ENCODE measurements at regions not wholly inside any gene's neighbourhood (a gene's known extent, or its start where the extent isn't known, plus 50 kb on each side); places are given as distances from the start of the nearest gene placed in this dataset.

DNA sequence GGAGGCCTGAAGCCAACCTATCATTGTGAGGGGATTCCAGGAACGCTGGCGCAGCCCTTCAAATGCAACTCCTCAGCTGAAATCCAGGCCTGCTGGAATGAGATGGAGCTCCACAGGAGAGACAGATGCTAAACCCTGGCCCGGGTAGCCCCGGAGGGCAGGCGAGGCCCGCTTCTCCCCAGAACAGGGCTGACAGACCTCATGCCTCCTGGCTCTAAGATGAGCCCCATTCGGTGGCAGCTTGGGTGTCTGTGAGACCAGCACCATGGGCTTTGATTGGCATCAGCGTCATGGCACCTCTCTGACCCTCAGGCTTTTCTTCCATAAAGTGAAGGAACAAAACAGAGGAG is 382.2 kb downstream of the BCL11B start:
- DNase-seq (ENCODE audit: low read depth) = no peak

DNA sequence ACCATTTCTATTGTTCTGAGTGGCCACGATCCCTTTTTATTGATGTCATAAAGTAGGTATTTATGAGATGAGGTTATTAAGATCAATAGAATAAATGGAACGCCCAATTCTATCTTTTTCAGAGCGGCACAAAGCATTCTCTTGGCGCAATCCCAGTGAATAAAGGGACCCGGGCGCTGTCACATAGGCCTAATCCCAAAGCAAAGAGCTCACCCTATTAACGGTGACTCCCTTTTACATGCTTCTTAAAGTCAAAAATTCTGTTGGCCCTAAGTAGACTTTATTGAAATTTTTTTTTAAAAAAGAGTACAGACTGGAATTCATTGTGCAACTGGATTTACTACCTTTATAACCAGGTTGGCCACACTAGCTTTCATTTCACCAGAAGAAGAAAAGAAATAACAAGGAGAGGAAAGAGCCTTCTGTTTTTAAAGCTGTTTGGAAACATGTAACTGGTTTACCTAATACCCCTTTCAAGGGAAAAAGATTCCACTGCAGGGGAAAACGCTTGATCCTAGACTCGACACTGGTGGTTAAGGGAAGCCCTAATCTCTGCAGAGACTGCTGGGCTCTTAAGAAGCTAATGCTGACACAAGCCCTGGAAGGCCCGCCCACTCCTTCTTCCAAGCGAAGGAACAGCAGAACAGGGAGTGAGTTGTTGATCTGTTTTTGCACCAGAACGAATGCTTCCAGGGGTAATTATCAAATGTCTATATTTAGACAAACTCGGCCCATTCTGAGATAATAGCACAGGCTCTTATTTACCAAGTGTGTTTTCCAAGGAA is 381.2 kb downstream of the BCL11B start:
- no peak for DNase-seq (ENCODE audit: low read depth)

DNA sequence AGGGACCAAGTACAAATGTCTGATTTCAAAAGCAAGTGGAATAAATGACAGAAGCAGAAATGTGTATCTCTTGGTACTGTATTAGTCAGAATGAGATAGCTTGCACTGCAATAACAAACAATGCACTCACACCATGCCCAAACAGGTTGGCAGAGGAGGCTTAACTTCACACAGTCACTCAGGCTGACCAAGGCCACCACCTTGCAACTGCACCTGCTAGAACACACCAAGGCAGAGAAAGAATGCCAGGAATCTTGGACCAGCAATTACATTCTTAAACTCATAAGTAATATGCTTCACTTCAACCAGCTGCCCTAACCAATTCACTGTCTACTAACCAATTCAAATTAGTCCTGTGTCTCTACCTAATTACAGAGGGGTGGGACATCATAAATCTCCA is 378.3 kb downstream of the BCL11B start:
- DNase-seq (ENCODE audit: low read depth) = no peak

DNA sequence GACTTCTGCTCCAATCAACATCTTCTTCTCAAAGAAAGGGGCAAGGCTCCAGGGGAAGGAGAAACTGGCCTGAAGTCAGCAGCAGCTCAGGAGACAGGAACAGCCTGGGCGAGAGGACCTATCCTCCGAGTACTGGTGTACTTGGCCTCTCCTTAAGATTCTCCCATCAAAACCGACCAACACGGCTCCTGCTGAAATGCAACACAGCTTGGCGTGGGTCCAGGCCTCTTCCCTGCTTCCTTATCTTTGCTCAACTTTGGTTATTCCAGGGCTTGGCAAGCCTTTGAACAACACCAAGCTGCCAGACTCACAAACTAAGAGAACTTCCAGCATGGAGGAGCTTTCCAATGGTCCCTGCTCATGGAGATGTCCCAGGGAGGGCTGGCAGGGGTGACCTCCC is 377.4 kb downstream of the BCL11B start:
- DNase-seq (ENCODE audit: low read depth) = no peak

DNA sequence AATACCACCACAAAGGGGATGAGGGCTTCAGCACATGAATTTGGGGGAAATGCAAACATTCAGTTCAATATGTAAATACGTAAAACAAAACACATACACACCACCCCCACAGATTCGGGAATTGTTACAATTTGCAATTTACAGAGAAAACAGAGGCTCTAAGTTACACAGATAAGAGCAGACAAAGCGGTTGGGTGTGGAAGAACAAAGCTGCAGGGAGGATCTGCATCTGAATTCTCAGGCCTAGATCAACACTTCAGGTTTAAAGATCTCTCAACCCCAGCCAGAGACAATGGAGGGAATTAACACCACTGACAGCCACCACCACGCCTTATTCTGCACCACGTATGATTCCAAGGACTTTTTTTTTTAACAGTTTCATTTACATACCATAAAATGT is 375.5 kb downstream of the BCL11B start:
- no peak for DNase-seq (ENCODE audit: low read depth)

DNA sequence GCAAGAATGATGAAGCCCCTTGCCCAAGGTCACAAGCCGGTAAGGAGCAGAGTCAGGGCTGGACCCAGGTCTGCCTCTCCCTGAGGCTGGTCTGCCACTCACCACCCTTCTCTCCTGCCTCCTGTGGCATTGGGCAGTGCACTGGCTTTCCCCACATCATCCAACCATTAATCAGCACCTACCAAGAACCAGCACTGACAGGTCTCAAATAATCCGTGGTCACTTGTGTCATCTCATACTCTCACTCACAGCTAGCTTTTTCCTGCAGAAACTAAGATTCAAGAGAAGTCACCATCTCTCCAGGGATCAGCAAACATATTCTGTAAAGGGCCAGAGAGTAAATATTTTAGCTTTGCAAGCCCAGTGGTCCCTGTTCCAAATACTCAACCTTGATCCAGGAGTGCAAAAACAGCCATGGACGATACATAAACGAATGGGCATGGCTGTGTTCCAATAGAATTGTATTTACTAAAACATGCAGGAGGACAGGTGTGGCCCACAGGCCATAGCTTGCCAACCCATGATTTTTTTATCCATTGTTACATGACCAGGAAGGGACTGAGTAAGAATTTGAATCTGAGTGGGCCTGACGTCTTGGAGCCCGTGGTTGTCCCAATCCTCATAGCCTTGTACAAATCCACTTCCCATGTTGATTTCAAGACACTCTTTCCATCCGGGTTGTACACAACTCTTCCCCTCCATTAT is 374.2 kb downstream of the BCL11B start:
- no peak for DNase-seq (ENCODE audit: low read depth)

DNA sequence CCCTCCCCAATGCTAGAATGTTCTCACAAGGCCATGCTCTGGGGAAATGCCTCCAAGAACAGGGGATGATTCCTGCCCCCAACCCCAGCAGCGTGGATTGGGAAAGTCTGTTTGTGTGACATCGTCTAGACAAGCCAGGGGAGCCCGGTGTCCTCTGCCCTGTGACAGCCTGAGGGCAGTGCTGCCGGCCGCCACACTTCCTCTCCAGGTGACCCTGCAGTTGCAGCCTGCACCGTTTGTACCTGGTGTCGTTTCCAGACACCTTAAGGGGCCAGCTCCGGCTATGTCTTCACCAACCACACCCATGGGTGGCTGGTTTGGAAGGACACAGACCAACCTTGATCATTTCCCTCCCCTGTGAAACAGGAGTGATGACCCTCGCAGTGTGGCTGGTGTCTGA is 372.6 kb downstream of the BCL11B start:
- no peak for DNase-seq (ENCODE audit: low read depth)

DNA sequence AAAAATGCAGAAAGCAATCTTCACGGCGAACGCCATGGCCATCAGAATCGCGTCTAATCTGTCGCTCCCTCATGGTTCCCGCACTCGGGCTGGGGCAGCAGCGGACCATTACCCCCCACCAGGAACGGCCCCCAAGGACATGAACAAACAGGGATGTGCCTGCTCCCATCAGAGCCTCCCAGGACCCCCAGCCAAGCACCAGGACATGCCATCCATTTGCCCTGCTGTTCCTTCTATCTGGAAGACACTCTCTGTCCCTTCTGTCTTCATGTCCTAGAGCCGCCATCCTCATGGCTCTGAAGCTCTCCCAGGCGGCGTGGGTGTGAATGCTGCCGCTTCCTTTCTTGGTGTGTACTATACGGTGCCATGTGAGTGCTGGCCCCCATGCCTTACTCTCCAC is 371.8 kb downstream of the BCL11B start:
- DNase-seq (ENCODE audit: low read depth) = no peak

DNA sequence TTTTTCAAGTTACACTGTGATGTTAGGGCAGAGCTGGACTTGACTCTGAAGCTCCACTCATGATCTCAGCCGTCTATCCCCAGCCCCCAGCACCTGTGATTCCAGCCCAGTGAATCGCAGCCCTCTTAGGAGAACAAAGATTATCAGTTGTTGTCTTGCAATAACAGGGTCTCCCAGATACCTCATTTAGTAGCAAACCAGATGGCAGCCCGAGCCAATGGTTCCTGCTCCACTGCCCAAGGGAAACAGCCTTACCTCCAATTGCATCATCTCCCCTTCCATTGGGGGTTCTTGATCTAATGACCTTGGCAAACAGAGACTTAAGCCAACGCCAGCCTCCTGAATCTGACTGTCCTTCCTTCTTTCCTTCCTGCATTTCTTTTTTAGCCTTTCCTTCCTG is 371.2 kb downstream of the BCL11B start:
- no peak for DNase-seq (ENCODE audit: low read depth)

DNA sequence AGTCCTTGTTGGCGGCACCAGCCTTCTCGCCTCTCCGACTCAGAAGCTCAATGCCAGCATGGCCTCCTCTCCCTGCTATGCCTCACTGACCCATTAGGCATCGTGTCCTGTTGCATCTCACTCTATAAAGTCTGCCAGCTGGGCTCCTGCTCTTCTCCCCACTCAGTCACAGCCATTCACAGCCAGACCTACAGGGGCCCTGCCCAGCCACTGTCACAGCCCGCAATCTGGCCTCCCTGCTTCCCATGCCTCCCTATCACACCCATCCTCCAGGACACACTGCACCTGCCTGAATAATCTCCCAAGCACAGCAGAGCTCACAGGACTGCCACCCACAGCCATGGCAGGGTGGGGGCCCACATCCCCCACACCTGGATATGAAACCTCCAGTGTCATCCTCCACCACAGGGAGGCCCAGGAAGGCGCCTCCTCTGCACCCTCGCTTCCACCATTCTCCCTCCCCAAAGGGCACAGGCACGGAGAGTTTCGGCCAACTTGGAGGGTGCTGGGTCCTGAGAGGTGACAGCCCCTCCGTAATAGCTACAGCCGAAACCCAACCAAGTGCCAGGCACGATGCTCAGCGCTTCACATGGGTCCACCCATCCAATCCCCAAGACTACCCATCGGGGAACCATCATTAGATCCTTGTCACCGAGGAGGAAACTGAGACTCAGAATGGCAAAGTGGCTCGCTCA is 370.3 kb downstream of the BCL11B start:
- DNase-seq (ENCODE audit: low read depth) = no peak

DNA sequence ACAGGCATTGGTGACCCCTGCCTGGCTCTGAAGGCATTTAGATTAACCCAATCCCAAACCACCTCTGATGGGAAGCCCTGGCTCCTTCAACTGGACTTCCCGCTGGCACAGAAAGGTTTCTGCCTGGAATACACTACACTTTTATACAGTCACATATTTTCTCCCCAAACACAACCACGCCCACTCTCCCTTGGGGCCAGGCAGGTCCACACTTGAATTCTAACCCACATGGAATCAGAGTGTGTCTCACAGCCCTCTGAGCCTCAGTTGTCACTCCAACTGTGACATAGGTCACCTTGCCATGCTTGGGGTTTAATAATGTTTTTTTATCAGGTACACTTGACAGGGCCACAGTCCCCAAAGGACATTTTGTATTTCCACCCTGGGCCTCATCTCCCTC is 368.6 kb downstream of the BCL11B start:
- DNase-seq (ENCODE audit: low read depth) = no peak

DNA sequence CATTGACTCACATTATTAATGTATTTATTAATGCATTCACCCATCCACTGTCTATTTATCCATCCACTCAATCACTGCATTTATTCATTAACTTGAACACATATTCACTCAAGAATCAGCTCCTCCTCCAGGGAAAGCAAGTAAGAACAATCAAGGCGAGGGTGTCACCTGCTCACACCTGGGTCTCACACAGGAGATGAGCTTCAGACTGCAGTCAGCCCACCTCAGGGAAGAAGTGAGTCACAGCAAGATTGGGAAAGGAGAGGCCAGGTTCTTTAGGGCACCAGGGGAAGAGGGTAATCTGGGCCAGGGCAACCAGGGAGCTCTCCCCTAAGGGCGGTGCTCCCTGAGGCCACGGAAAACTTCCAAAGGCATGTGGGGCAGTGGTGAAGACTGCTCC is 367.3 kb downstream of the BCL11B start:
- no peak for DNase-seq (ENCODE audit: low read depth)

DNA sequence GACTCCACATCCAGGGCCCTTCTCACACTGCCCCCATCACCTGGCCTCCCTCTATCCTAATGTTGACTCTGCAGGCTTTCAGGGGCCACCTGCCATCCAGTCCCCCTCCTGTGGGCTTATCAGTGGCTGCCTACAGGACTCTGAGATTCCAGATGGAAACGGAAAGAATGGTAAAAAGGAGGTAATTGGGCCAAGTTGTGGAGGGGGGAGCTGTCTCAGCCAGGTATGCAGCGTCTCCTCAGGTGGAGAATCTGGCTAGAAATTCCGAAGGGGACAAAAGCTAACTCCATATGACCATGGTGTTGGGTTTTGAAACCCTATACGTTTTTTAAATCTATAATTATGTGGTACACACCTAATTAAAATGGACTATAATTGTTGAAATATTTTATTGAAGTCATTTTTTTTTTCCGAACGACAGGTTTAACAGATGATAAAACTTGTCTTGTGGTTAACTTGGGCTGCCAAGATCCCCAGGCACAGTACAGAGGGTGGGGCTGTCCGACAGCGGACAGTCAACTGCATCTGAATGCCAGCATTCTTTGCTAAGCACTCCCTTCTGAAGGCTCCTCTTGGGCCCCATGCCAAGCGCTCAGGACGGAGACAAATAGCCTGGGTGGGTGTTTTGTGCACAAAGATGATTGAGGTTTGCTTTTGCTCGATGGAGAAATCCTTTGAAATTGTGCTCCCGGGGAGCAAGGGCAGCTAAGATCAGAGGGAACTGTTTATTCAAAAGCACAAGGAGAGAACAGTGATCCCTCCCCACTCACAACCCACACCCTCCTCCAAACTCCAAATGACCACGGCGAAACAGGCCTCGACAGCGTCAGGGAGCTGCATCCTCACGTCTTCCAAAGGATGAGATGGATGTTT is 365.6 kb downstream of the BCL11B start:
- DNase-seq (ENCODE audit: low read depth) = no peak

DNA sequence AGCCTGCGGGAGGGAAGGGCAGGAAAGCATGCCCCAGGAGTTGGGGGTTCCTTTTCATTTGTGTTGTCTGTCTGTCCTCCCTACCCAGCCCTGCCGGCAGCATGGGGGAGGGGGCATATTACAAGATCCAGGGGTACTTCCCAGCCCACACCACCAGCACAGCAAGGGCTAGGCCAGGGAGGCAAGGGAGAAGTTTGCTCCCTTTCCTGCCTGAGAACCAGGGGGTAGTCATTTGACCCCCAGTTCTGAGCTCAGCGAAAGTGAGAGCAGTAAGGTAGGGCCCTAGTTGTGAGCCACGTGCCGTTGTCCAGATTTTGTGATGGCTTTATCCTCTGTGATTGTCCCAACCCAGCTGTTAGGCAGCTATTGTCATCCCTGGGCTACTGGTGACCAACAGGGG is 364.7 kb downstream of the BCL11B start:
- DNase-seq (ENCODE audit: low read depth) = no peak

DNA sequence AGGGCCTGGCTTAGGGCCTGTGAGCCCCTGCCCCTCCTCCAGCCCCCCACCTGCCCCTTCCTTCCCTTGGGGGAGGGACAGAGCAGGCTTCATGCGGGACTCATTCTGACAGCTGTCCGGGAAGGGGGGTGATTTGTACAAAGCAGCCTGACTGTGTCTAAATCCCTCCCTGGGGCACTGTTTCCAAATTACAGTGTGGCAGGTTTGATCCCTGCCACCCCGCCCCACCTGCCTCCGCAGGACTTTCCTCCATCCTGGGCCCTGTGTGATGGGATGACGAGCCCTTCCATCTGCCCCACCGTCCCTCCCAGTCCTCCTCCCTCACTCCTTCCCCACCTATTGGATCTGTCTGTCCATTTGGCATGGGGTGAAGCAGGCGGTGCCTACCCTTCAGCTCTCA is 363.9 kb downstream of the BCL11B start:
- DNase-seq (ENCODE audit: low read depth) = no peak

DNA sequence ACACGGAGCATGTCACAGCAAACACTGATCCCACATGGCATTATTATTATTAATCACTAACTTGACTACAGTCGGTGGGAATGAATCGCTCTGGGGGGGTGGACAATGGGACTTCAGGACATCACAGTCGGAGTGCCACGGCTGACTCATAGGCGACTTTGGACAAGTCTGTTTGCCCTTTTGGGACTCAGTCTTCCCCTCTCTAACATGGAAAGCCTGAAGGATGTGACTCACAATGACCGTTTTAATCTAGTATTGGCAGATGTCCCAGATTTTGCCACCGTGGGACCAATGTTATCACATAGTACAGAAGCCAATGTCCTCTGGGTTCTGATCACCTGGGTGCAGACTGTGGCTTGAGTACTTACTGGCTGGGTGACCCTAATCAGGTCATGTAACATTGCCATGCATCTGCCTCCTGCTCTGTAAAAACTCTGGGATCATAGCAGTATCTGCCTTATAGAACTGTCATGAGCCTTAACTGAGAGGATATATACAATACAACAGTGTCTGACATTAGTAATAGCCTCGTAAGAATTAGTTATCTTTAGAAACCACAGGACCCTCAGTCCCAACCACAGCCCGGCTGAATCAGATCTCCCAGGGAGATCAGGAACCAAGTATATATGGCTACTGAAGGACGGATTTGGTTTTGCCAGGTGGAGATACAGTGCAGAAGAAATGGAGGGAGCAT is 362.6 kb downstream of the BCL11B start:
- peak; percentile 7 for DNase-seq (ENCODE audit: low read depth)

DNA sequence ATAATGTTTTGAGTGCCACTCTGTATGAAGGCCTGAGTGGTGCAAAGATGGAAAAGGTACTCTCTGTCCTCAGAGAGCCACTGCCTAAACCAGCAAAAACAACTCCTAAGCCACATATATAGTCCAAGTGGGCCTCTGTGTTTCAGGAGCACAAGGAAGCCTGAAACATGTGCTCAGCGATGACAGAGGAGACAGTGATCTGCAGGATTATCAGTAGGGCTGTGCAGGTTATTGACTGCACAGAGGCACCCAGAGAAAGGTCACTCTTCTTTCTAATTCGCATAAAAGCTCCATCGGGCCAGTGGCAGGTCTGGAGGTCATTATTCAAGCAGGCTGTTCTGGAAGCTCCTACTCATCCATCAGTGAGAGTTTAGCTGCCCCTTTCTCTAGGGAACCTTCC is 361.9 kb downstream of the BCL11B start:
- DNase-seq (ENCODE audit: low read depth) = no peak

DNA sequence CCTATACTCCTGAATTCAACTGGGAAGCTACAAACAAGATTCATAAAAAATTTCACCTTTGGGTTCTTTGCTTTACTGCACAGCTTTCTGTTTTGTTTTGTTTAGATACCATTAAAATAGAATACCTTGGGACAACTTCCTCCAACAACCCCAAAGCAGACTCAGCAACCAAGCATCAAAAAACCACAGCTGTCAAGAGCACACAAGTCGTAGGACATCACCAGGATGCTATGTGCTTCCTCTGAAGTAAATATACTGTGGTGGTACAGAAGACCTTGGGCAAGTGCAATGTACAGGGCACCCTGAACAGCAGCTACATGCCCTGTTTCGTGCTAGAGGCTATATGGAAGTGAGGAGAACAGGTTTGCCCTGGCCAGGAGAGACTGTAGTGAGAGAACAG is 359.3 kb downstream of the BCL11B start:
- DNase-seq (ENCODE audit: low read depth) = no peak

DNA sequence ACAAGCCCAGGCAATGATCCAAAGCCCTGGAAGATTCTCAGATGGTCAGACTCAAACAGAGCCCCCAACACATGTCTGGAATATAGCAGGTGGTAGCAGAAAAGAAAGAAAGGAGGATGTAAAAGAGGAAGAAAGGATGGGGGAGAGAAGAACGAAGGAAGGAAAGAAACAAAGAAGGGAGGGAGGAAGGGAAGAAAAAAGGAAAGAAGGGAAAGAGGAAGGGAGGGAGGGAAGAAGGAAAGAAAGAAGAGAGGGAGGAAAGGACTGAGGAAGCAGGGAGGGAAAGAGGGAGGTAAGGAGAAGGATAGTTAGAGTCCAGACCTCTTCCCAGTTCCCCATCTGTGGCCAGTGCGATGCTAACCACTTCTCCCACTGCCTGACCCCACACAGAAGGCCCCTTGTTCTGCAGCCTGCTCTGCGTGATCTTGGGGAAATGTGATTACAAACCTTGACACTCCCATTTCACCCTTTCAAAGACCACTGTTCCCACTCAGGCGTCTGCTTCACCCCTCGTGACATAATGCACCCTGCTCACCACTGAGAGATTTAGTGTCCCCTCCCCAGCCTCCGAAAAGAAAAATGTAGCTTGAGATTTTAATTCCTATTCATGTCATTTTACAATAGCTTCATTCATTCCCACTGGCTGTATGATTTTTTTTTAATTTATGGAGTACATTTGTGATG is 357.9 kb downstream of the BCL11B start:
- DNase-seq (ENCODE audit: low read depth) = no peak

DNA sequence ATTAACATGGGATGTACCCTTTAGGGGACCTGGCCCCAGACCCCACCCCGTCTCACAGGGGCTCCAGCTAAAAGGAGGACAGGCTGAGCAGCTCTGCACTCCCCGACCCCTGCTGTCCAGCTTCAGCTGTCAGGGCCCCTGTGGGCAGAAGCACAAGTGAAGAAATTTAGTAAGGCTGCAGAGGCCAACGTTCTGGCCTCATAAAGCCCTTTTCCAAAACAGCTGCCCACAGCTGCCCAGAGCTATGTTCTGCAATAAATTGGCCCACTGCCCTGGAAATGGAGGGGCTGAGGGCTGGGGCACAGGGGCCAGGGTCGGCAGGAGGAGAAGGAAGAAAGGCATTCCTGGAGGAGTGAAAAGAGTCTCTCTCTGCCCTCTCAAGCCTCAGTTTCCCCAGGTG is 357.1 kb downstream of the BCL11B start:
- no peak for DNase-seq (ENCODE audit: low read depth)

DNA sequence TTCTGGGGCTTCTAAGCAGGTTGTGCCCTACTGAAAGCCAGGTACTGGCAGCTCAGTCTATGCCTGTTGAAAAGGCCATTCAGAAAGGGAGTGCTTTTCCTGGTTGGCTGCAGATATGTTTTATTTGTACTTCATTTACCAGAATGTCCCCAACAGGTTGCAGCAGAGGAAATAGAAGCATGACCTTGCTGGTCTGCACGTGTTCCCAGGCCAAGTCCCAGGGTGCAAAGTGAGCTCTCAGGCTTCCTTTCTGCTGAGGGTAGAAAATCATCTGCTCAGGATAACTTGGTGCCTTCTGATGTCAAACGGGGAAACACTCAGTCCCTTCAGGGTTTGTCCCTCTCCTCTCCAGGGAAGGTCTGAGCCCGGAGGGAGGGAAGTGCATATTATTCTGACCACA is 356.4 kb downstream of the BCL11B start:
- DNase-seq (ENCODE audit: low read depth) = no peak
